ENCODE measurements at regions not wholly inside any gene's neighbourhood (a gene's known extent, or its start where the extent isn't known, plus 50 kb on each side); places are given as distances from the start of the nearest gene placed in this dataset.

- DNase-seq (ENCODE audit: low read depth), result no peak
- Histone ChIP-seq H3K27me3 (ENCODE audit: control insufficient read depth, insufficient read depth, low read length) (no peaks in the 10 kb centered on the region), H3K4me3 (ENCODE audit: low read depth, low read length) (no peak overlapping the region), H3K36me3 (ENCODE audit: control insufficient read depth, insufficient read depth, low read length) (no peaks in the 10 kb centered on the region)
- no peak for TF ChIP-seq CTCF (IDR thresholded peaks at IDR 0.05; ENCODE audit: insufficient read depth, low read length, poor library complexity, severe bottlenecking)
These were observed 57.9 kb upstream of the CACNA2D3 start for GRCh38 chr3:54064486-54064885.

DNA sequence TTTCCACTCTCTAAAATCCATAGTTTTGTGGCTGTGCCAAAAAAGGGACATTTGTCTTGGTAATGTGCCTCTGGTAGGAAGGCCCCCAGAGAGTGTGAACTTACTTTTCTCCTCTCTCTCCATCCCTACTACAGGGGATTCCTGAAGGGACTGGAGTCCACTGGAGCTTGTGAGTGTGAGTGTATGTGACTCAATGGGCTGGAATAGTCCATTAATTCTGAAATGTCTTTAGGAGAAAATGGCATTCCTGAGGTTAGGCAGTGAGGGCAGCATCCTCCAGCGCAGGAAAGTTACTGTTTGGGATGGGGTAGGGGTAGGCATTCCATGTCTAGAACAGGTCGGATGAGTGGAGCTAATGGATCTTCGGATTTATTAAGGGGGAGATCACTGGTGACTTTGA is 59.8 kb upstream of the CACNA2D3 start:
- DNase-seq (ENCODE audit: low read depth), result peak; percentile 18
- no peaks in the 10 kb centered on the region for H3K27me3 ChIP-seq (ENCODE audit: control insufficient read depth, insufficient read depth, low read length)
- no peak for TF ChIP-seq CTCF (IDR thresholded peaks at IDR 0.05; ENCODE audit: insufficient read depth, low read length, poor library complexity, severe bottlenecking)
- no peak overlapping the region for H3K4me3 ChIP-seq (ENCODE audit: low read depth, low read length)
- H3K36me3 ChIP-seq (ENCODE audit: control insufficient read depth, insufficient read depth, low read length), result no peaks in the 10 kb centered on the region

DNA sequence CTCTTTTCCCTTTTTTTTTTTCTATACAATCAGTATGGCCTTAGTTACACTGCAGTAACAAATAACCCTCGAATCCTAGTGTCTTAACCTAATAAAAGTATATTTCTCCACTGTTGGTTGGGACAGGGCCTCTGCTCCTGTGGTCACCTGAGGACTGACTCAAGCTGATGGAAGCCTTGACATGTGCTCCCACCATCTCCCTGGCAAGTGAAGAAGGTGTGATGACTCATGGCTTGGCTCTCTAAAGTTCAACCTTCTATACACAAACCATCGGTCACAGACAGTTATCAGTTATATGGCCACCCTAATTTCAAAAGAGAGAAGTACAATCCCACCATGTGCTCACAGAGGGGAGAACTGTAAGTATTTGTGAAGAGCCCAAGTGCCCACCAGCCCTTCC is 65.8 kb upstream of the CACNA2D3 start:
- peak; percentile 45 for DNase-seq (ENCODE audit: low read depth)
- Histone ChIP-seq H3K36me3 (ENCODE audit: control insufficient read depth, insufficient read depth, low read length) (no peaks in the 10 kb centered on the region), H3K27me3 (ENCODE audit: control insufficient read depth, insufficient read depth, low read length) (no peaks in the 10 kb centered on the region), H3K4me3 (ENCODE audit: low read depth, low read length) (no peak overlapping the region)
- no peak for TF ChIP-seq CTCF (IDR thresholded peaks at IDR 0.05; ENCODE audit: insufficient read depth, low read length, poor library complexity, severe bottlenecking)

DNA sequence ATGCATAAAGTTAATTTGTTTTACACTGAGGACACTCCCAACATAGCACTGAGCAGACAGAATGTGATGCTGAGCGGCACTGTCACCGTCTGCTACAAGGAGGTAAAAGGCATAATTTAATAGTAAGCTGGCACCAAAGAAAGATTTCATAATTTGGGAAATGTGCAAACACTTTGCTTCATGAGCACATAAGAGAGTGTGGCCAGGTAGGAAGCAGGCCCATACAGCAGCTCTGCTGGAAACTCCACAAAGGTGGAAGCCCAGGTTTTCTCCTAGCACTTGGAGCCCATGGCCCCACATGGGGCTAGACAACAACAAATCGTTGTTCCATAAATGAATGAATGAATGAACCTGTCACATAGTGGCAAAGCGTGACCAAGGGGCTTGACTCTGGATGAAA is 68.5 kb upstream of the CACNA2D3 start:
- Histone ChIP-seq H3K27me3 (ENCODE audit: control insufficient read depth, insufficient read depth, low read length) (no peaks in the 10 kb centered on the region), H3K4me3 (ENCODE audit: low read depth, low read length) (no peak overlapping the region), H3K36me3 (ENCODE audit: control insufficient read depth, insufficient read depth, low read length) (no peaks in the 10 kb centered on the region)
- DNase-seq (ENCODE audit: low read depth), result no peak
- TF ChIP-seq CTCF (IDR thresholded peaks at IDR 0.05; ENCODE audit: insufficient read depth, low read length, poor library complexity, severe bottlenecking), result no peak

DNA sequence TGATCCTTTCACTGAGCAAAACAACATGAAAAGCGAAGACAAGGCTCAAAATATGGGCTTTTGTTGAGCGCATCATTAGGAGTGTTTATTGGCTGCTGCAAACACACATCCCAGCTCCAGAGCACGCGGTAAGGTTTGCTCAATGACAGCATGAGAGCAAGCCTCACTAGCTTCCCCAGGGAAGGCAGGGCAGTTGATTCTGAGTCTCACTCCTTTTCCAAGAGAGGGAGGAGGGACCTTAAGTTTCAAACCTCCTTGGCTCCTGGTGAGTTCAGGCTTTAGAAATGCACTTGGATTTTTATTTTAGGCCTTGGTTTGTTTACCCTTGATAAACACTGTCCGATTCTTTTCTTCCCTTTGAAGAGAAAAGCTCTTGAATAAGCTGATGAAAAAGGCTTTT is 69.1 kb upstream of the CACNA2D3 start:
- no peak for TF ChIP-seq CTCF (IDR thresholded peaks at IDR 0.05; ENCODE audit: insufficient read depth, low read length, poor library complexity, severe bottlenecking)
- no peak for DNase-seq (ENCODE audit: low read depth)

DNA sequence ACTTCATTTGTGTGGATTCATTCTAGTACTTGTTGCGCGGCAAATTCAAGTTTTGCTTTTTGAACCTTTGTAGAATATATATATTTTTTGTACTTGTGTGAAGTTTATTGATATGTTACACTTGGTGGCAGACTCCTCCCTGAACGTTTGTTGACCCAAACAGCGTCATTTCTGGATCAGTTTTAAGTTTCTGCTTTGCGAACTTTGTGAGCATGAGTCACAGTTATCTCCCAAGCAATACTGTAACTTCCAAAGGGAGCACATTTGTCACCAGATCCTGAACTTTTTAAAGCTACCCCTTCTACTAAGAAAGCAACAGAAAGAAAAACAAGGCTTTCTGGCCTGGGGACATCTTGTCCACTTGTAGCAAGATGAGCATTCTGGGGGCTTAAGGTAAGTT is 74.8 kb upstream of the CACNA2D3 start:
- no peak overlapping the region for H3K4me3 ChIP-seq (ENCODE audit: low read depth, low read length)
- no peak for TF ChIP-seq CTCF (IDR thresholded peaks at IDR 0.05; ENCODE audit: insufficient read depth, low read length, poor library complexity, severe bottlenecking)
- DNase-seq (ENCODE audit: low read depth), result no peak
- H3K27me3 ChIP-seq (ENCODE audit: control insufficient read depth, insufficient read depth, low read length), result no peaks in the 10 kb centered on the region
- H3K36me3 ChIP-seq (ENCODE audit: control insufficient read depth, insufficient read depth, low read length), result no peaks in the 10 kb centered on the region

More for the DNA sequence above, 69.1 kb upstream of the CACNA2D3 start:
- H3K27me3 ChIP-seq (ENCODE audit: control insufficient read depth, insufficient read depth, low read length), result no peaks in the 10 kb centered on the region
- H3K36me3 ChIP-seq (ENCODE audit: control insufficient read depth, insufficient read depth, low read length), result no peaks in the 10 kb centered on the region
- no peak overlapping the region for H3K4me3 ChIP-seq (ENCODE audit: low read depth, low read length)

Data from kidney epithelial cell (primary cell).